Fibroblast of skin of back (primary cell): ENCODE measurements at regions not wholly inside any gene's neighbourhood (a gene's known extent, or its start where the extent isn't known, plus 50 kb on each side); places are given as distances from the start of the nearest gene placed in this dataset.

Source experiments
- DNase-seq: peaks from one replicate; pipeline ENCODE4 v3.0.0-alpha.2; 2013

DNA sequence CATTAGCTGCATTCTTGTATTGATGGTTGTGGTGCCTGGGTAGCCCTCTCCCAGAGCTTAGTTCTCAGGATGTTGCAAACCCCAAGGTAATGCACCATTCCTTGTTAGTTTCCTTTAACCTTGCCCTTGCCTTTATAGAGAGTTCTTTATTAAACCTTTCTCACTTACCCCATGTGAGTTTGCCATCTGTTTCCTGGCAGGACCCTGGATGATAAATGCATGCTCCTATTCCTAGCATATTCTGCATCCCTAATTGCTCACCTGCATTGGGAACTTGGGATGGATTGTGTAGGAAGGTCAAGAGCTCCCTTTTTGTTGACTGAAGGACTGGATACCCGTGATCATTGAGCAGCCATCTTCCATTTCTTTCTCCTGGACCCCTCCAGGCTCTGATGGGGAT lies 59.9 kb upstream of the AP1S2 start:
- no peak for DNase-seq

- DNase-seq = no peak
These were observed 58.5 kb upstream of the AP1S2 start for GRCh38 chrX:15913146-15913545.

DNA sequence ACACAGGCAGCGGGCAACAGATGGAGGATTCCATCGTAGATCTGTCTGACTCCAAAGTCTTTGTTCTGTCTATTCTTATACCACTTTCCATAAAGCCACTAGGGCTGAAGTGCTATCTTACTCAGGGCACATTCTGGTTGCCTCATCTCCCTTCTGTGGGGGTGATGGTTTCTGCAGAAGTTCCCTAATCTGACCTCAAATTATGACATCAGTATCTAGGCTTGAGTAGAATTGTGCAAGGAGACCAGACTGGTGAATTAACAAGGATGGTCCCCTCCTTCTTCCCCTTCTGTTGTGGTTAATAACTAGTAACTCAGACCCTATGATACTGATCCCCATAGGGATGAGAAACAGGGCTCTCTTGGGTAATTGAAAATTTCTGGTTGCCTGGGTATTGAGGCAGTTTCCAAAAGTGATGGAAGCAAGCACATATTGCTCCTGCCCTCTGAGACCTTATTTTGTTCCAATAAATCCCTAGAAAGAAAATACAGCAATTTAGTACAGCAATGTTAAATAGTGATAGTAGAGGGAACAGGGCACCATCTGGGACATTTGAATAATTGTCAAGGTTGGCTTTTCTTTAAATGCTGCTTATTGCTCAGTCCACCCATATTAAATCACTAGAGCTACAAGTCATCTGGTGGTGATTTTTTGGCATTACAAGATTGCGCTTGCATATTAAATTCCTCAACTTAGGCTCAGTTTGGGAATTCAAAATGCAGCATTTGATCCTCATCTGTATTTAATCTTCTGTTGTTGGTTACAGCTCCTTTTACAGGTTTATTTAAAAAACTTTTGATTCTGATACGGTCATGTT lies 57.3 kb upstream of the AP1S2 start:
- DNase-seq = no peak

DNA sequence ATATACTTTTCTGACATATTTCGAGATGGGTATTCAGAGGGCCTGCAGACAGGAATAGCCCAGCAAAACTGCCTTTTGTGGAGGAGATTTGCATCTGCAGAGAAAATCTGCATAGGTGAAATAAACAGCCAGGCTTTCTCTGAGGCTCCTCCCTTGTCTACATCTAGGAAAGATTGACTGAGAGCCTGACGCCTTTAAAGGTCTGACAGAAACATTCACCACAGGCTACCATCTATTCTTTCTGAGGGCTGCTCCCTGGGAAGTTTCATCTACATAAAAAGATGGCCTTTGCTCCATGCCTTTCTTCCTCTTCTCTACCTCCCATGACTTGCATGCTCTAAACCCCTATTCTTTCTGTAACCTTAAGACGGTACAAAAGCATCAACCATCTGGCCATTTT lies 55.0 kb upstream of the AP1S2 start:
- no peak for DNase-seq

DNA sequence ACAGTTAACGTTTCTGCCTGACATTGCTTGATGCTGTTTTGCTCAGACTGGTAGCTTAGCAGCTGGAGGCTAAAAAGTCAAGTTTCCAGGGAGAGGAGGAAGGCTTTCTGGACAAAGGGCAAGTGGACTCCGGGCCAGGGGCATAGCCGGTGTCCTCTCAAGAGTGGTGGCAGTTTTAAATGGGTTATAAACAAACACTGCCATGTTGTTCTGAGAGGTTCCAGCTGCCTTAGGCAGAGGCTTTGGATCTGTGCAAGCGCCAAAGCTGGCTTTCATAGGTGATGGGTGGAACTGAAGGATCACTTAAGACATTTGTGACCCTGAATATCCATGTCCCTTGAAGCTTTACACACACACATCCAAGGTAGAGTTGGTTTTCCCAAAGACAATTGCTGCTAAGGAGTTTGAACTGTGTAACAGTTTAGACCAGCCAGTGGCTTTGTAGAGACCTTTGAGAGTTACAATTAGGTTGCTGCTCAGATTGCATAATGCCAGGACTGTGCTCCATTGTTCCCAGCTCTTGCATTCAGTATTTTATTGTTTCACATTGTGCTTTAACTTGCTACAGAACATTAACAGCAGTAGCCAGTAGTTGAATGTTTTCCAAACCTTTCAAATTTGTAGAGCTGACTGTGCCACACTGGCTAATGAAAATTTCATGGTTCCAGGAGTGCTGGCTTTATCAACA lies 54.1 kb upstream of the AP1S2 start:
- DNase-seq = no peak

- DNase-seq = no peak
These were observed 51.7 kb upstream of the AP1S2 start for GRCh38 chrX:15906041-15906943.
